HG02759 (cell line): ENCODE measurements at regions not wholly inside any gene's neighbourhood (a gene's known extent, or its start where the extent isn't known, plus 50 kb on each side); places are given as distances from the start of the nearest gene placed in this dataset.
"Not testable (repeated sequence)": the region's sequence is repeated elsewhere in the genome, so short reads cannot be mapped to it uniquely, and the experiment has no call there.

ENCODE experiments used
- ATAC-seq: cut with Tn5 transposase; IDR thresholded peaks from one replicate; pipeline ENCODE4 v1.9.1; 2021; ENCODE audit warnings: mild to moderate bottlenecking, moderate library complexity; ENCODE audit not compliant: unreplicated experiment

DNA sequence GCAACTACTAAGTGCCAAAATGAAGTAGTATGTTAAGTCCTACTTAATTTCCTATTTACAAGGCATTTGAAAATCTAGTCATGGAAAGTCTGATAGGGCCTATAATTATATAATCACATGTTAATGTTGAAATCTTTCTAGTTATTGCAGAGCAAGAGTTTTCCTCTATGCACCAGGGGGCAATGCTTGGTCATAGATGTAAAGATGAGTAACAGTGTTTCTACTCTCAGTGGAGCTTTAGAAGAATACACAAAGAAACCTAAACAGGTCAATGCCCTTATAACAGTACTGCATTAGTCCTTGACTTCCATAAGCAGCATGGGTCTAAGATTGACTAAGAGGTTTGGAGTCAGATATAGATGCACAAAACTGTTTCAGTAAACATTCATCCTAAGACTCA is 218.7 kb downstream of the KCTD12 start:
- ATAC-seq: no peak

DNA sequence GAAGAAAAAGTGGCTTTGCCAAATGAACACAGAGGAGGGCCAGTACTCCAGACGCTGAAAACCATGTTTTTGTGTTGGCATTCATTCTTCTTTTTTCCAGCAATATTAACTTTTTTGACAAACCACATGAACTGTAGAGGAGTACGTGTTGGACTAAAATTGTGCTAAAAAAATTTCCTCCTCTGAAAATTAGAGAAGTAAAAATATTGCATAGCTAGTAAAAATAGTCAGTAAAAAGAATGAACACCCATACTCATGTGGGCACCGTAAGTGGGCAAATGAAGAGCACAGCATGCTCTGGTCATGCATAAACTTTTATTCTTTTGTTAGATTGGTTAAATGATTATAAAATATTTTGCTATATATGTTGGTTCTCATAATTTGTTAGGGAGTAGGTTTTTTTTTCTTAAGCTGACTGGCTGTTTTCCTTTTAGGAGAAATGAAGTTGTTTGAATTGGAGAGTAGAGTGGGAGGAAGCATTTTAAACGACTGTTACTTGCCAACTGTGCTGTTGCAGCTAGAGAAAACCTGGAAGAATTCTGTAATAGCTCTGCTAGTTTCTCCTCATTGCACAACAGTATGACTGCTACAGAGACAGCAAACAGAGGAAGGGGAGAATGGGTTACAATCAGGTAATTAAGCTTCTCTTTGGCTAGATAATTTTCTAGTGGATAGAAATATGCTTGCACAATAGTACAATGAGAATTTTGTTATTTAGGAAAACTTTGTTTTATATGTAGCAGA is 222.4 kb downstream of the KCTD12 start:
- ATAC-seq: no peak

DNA sequence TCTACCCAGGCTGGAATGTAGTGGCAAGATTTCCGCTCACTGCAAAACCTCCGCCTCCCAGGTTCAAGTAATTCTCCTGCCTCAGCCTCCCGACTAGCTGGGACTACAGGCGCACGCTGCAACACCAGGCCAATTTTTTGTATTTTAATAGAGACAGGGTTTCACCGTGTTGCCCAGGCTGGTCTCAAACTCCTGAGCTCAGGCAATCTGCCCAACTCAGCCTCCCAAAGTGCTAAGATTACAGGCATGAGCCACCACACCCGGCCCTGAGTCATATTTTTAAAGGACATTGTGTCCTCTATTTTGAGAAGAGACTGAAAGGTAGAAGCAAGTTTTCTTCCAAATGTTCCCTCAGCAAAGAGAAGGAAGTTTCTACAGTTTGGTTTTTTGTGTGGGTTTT is 227.1 kb downstream of the KCTD12 start:
- ATAC-seq: not testable (repeated sequence)

DNA sequence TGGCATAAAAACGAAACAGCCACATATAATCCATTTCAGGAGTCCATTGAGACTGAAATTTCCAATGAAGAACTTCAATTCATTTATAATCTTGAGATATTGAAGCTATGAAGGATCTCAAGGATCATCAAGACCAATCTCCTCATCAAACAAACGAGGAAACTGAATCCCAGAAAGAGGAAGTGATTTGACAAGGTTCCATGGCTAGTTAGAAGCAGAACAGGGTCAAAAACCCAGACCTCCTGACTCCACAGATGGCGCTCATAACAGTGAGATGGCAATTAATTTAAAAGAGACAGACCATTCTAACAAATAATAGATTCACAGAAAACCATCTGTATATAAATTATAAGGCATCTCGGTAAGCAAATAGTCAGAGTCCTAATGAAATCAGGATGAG is 229.7 kb downstream of the KCTD12 start:
- no peak for ATAC-seq

DNA sequence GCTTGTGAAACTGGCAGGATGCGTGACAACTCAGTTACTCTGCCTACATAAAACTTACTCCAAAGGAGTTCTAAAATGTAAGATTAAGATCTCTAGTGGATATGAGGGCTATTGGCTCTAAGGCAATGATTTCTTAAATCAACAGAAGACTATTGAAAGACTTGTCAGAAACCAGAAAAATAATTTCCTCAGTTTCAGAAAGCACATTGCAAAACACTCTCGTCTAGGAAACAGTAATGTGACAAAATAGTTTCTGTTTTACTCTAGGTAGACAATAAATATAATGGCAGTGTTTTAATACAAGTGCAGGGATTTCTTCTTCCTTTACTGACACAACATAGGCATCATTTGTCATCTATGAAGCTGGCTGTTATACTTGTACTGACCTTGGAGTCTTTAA is 230.1 kb downstream of the KCTD12 start:
- ATAC-seq: no peak

DNA sequence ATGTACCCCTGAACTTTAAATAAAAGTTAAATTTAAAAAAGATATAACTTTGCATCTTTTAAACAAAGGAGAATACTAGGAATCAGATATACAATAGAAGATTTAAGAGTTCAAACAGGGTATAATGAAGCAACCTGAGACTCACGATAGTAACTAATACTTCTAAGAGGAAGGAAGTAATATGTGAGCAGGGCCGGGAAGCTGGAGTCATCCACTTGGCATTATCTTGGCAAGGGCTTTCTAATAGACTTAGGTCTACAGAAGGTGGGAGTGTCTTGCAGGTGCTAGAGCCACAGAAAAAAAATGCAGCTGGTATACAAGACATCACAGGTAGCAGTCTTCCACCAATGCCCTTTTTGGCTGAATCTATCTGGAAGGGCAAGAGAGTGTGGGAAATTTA is 231.9 kb downstream of the KCTD12 start:
- no peak for ATAC-seq

DNA sequence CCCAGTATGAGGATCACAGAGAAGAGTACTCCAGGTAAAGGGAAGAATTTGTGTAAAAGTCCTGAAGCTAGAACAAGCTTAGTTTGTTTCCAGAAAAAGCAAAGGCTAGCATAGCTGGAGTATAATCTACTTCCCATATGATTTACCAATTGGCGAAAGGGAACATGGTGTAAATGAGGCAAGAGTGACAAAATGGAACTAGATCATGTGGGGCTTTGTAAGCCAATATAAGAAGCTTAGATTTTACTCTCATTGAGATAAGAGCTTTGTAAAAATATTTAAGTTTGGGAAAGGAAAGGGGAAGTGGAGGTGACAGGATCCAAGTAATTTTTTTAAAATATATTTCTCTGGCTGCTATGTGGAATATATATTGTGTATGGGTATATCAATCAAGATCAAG is 234.9 kb downstream of the KCTD12 start:
- ATAC-seq: no peak

DNA sequence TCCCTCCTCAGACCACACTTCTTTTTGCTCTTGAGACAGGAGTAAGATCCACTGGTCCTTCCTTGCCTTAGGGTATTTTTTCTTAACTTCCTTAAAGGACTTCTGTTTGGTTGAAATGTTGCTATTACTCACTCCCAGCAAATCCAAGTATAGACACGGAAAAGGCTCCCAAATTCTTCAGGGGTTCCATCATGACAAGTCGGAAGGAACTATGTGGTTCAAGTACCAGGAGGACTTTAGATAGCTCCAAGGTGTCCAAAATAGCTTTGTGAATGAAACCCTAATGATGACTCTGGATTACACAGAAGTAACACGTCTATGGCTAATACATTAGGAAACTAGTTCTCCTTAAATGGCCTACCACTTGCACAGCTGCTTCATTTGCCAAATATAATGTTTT is 238.7 kb downstream of the KCTD12 start:
- ATAC-seq: no peak

DNA sequence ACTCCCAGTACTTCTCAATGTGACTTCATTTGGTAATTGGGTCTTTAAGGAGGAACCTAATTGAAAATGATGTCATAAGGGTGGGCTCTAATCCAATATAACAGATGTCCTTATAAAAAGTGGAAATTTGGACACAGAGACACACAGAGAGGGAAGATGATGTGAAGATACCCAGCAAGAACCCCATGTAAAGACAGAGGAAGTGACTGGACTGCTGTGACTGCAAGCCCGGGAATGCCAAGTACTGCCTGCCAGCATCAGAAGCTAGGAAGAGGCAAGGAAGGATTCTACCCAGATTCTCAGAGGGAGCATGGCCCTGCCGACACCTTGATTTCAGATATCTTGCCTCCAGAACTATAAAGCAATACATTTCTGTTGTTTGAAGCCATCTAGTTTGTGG is 239.3 kb downstream of the KCTD12 start:
- no peak for ATAC-seq

DNA sequence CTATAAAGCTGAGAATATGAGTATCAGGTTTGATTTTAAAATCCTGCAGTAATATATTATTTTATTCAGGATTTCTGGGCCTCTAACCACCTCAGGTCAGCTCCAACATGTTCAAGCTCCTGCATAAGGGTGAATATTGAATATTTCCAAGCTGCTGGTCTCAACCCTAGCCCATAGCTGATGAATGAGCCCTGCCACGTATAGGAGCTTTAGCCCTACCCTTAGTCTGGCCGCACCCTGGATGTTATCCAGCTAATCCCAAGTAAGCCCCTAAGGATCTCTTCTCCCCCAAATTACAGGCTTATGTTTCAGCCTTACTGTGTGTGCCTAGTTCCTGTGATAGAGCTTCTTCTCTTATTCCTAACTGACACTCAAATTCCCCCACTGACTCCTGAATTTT is 240.6 kb downstream of the KCTD12 start:
- ATAC-seq: no peak

DNA sequence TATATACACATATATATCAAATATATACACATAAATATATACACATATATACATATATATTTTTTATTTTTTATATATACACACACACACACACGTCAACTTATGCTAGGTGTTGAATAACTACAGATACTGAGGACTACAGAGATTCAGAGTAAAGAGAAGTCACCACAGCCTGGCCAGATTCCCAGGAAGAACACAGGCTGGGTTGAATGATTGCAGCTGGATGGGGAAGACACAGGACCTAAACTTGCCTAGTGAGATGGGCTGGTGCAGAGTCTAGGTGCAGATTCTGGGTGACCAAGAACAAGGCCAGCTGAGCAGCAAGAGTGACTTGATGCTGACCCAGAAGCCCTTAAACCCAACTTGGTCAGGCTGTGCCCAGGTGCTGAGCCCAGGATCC is 241.3 kb downstream of the KCTD12 start:
- ATAC-seq: no peak

DNA sequence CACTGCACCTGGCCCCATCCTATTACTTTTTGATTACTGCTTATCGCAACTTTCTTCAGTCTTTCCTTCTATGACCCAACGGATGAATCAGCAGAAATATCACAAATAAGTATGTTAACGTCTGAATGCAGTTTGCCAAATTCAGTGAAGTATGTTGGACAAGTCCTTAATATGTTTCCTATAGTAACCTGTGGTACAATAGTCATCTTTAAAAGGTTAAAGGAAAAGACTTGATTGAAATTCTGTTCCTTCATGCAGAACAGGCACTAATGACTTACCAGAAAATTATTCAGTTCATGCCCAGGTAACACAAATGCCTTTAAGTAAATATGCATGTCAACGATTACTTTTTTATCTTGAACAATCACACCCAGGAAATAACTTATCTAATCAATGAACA is 242.6 kb downstream of the KCTD12 start:
- no peak for ATAC-seq

DNA sequence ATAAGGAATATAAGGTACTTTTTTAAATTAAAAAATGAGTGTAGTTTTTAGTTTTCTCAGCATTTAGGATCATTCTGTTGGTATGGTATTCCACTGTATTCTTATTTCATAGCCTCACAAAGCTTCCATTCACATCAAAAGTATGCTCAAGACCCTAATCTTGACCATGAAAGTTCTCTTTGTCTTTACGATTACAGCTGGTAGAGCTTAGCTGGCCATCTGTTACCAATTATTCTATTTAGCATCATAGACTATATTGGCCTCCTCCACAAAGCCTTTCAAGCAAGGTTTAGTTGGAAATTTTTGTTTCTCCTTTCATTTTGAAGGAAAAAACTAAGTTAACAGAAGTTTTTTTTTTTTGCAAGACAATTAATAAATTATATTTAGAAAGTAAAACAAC is 245.1 kb downstream of the KCTD12 start:
- no peak for ATAC-seq

DNA sequence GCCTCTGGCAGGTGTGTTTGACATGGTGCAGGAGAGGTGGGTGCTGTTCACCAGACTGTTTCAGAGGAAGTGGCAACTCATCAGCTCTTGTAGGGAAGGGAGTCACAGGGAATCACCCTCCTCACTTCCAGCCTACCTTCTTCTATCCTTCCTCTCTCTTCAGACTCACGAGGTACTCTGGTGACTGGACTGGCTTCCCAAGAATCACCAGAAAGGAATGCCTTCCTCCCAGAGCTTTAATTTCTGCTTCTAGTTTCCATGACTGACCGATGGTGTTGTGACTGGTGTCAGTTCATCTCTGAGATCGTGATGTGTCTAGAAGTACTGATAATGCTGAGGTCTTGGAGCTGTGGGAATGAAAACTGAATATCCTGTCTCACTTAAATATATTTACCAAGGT is 247.3 kb downstream of the KCTD12 start:
- ATAC-seq: no peak

DNA sequence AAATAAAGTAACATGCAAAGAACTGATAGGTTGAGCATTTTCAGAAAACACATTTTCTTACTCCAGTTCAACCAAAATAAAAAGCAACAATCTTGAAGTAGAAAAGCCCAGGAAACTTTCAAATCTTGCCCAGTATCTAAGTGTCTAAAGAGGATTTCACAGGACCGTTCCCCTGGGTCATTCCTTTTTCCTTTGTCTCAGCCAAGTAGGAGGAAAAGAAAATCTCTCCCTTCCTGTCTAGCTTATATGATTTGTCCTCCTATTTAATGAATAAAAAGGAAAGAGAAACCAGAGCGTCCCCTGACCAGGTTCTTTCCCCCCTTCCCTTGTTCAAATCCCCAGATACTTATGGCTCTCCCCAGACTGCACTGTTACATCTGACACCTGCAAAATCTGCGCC is 248.0 kb downstream of the KCTD12 start:
- no peak for ATAC-seq

DNA sequence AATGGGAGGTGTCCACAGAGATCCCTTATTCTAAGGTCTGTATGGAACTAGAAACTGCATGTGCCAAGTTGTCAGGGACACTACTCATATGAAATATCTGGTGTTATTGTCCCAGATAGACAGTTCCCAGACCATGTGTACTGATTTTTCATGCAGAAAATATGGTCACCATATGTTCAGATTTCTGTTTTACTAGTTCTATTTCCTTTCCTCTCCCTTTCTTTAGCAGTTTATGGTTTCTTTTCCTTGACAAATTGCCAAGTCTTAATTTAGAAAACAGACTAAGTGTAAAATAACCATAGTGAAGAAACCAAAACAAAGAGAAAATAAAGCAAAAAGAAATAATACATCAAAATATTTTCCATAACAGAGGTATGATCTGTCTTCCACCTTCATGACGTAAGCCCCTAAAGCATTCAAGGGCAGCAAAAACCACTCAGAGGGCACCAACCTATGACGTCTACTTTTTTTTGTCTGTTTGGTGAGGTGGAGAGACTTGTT is 248.5 kb downstream of the KCTD12 start:
- ATAC-seq: no peak

DNA sequence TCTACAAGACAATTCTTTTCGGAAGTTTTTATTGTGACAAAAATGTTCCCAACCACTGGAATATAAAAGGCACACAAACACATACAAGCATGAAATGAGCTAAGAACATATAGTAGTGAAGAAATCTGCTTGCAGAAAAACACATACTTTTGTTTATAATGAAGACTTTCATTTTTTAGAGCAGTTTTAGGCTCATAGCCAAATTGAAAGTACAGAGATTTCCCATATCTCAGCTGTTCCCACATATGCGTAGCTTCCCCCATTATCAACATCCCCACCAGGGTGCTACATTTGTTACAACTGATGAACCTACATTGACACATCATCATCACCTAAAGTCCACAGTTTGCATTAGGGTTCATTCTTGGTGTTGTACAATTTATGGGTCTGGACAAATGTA is 249.4 kb downstream of the KCTD12 start:
- ATAC-seq: no peak

DNA sequence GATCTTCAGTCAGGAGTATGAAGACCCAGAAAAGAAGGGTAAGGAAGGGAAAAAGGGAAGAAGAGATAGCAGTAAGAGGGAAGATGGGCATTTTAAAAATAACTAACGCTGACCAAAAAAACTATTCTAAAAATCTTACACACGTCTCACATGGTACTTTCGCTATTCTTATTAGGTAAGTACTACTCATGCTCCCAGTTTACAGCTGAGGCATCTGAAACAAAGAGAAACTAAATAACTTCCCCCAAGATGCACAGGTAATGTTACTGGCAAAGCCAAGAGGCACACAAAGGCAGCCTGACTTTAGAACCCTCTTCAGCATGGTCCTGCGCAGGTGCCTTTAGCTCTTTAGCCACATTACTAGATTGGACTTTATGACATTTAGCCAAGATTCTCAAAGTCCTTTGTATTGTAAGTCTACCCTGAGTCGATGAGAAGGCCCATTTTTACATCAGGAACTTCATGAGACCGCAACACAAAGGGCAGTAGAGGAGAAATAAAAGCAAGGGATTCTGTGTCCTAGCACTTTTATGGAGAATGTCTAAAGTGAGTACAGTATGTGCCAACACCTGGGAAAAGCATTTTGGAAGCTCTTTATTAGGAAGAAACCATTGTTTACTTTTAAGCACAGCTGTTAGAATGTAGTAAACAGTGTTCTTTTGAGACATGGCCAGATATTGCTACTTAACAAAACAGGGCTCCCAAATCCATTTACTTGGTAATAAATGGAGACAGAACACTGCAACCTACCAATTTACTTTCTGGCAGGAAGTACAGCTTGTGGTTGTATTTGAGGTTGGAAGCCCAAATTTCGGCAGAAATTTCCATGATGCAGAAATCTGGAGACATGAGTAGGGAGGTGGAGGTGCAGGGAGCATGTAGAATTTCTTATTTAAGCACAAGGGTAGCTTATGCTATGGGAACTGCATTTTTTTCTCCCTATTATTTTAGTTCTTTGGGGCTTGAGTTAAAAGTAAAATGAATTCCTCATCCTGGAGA is 250.7 kb downstream of the KCTD12 start:
- no peak for ATAC-seq

DNA sequence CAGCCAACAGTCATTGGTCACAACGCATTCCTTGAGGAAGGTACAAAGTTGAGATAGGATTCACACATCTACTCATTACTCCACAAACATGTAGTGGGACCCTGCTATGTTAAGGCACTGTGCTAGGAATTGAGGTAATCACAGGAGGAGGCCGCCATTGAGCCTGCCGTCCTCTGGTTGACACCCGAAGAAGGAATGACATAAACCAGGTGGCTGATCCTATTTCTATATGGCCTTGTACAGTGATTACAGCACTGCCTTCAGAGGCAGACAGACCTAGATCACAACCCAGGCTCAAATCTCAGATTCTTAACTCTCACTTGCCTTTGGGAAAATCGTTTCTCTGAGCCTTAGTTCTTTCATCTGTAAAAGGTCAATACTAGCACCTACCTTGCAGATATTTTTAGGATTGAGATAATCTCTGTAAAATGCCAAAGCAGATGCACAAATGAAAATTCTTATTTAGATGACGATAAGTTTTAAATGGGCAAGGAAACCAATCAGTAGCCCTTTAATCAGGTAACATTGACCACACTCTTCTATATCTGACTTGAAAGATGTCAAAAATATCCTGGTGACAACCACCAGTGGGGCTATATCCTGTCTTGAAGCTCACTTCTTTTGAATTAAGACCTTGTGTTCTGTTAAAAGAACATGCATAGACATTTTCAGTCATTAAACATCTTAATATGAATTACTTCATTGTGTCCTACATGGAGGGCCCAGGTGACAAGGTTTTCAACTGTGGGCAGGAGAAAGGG is 251.6 kb downstream of the KCTD12 start:
- no peak for ATAC-seq

DNA sequence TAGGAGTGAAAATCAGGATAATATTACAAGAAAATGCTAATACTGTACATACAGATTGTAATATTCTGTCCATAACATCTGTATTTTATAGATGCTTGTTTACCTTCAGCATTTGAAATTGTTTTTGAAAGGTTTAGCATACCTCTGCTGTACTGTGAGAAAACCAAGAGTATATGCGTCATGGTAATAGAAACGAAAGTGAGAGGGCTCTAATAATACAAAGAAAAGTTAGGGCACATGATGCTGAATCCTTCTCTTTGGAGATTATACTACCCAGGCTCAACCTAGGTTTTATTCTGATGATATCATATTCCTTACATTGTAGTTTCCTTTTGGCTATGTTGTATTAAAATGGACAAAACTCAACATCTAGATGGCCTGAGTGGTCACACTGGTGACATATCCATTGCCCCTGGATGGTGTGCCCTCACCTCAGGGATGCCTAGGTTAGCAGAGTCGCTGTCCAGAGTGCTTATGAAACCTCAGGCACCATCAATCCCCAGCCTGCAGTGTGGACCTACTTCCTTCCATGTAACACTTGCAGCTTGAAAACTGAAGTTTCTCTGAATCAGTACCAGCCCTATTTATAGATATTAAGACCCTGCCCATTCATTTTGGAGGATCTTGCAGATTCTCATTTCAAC is 253.7 kb downstream of the KCTD12 start:
- ATAC-seq: no peak
